ENCODE measurements at regions not wholly inside any gene's neighbourhood (a gene's known extent, or its start where the extent isn't known, plus 50 kb on each side); places are given as distances from the start of the nearest gene placed in this dataset.

DNA sequence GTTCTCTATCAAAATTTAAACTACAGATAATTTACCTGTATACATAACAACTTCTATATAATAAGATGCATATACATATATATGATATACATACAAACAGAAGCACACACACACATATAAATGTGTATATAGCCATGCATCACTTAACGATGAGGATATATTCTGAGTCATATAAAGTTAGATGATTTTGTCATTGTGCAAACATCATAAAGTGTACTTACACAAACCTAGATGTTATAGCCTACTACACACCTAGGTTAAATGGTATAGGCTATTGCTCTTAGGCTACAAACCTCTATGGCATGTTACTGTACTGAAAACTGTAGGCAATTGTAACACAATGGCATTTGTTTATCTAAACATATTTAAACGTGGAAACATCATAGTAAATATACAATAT is 937.6 kb upstream of the KCND2 start:
- 13% methylated on average over 2 of the region's 2 CpGs for WGBS (ENCODE audit: insufficient coverage, insufficient replicate concordance, low lambda C conversion rate, missing lambda C conversion rate)
- ChIA-PET RAD21 (ENCODE audit: unreplicated experiment) (no interaction called here), POLR2A (no interaction called here), SMC1A (ENCODE audit: uncharacterized antibody, unreplicated experiment) (no interaction called here), CTCF (no interaction called here)
- Histone ChIP-seq H3K27ac (ENCODE audit: control insufficient read depth, insufficient read depth) (no peak overlapping the region), H2AFZ (ENCODE audit: control insufficient read depth, low read depth, low read length) (no peak overlapping the region), H4K20me1 (ENCODE audit: control insufficient read depth, insufficient read depth) (no peaks in the 10 kb centered on the region), H3K4me1 (ENCODE audit: control insufficient read depth, insufficient read depth, low read length) (no peaks in the 10 kb centered on the region), H3K9me3 (replicated peaks; ENCODE audit: control insufficient read depth, insufficient read depth, low read length) (no peaks in the 10 kb centered on the region), H3K36me3 (ENCODE audit: control insufficient read depth in 2 of 2, insufficient read depth in 2 of 2, low read length in 1 of 2) (no peaks in the 10 kb centered on the region), H3K27me3 (replicated peaks in 1 of 2; ENCODE audit: control insufficient read depth in 2 of 2, insufficient read depth in 2 of 2, low read length in 1 of 2) (no peaks in the 10 kb centered on the region), H3K9ac (ENCODE audit: control insufficient read depth, insufficient read depth, low read length) (no peak overlapping the region), H3K4me3 (no peak overlapping the region), H3K79me2 (ENCODE audit: control insufficient read depth, insufficient read depth, low read length) (no peaks in the 10 kb centered on the region), H3K4me2 (ENCODE audit: control insufficient read depth, insufficient read depth) (no peak overlapping the region)
- TF ChIP-seq RAD51 (IDR thresholded peaks at IDR 0.05) (no peak), TBL1XR1 (IDR thresholded peaks at IDR 0.05; ENCODE audit: low read depth, low read length) (no peak)
- TF ChIP-seq, protein P1, sequence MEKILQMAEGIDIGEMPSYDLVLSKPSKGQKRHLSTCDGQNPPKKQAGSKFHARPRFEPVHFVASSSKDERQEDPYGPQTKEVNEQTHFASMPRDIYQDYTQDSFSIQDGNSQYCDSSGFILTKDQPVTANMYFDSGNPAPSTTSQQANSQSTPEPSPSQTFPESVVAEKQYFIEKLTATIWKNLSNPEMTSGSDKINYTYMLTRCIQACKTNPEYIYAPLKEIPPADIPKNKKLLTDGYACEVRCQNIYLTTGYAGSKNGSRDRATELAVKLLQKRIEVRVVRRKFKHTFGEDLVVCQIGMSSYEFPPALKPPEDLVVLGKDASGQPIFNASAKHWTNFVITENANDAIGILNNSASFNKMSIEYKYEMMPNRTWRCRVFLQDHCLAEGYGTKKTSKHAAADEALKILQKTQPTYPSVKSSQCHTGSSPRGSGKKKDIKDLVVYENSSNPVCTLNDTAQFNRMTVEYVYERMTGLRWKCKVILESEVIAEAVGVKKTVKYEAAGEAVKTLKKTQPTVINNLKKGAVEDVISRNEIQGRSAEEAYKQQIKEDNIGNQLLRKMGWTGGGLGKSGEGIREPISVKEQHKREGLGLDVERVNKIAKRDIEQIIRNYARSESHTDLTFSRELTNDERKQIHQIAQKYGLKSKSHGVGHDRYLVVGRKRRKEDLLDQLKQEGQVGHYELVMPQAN (conservative IDR thresholded peaks at IDR 0.05), result no peak
- in situ Hi-C loops (cut with MboI) (no loop called here), intact Hi-C loops (cut with micrococcal nuclease; ENCODE audit: unreplicated experiment) (no loop called here)
- DNase-seq (ENCODE audit: low read depth, low spot score) (no peak), FAIRE-seq (no peak), ATAC-seq (no peak)
- no TSS peak for BruUV-seq (replicated peaks)

DNA sequence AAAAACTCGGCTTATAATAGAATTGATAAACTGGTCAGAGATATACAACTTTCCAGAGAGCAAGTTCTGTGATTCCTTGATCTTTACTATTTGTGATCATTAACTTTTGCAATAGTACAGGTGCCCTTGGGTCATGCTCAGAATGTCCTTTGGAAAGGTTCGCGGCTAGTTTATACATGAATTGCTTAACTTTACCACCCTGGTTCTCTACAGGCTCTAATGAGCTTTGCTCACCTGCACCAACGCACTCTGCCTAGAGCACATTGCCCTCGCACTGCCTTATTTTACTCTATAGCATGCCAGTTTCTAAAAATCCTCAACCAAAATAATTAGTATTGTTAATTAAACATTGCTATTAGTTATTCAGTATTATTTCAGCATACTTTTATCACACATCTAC is 931.2 kb upstream of the KCND2 start:
- Histone ChIP-seq H4K20me1 (ENCODE audit: control insufficient read depth, insufficient read depth) (no peaks in the 10 kb centered on the region), H3K27me3 (replicated peaks in 1 of 2; ENCODE audit: control insufficient read depth in 2 of 2, insufficient read depth in 2 of 2, low read length in 1 of 2) (no peaks in the 10 kb centered on the region), H3K4me2 (ENCODE audit: control insufficient read depth, insufficient read depth) (no peak overlapping the region), H2AFZ (ENCODE audit: control insufficient read depth, low read depth, low read length) (no peak overlapping the region), H3K4me1 (ENCODE audit: control insufficient read depth, insufficient read depth, low read length) (no peaks in the 10 kb centered on the region), H3K9me3 (replicated peaks; ENCODE audit: control insufficient read depth, insufficient read depth, low read length) (no peaks in the 10 kb centered on the region), H3K36me3 (ENCODE audit: control insufficient read depth in 2 of 2, insufficient read depth in 2 of 2, low read length in 1 of 2) (no peaks in the 10 kb centered on the region), H3K79me2 (ENCODE audit: control insufficient read depth, insufficient read depth, low read length) (no peaks in the 10 kb centered on the region), H3K27ac (ENCODE audit: control insufficient read depth, insufficient read depth) (no peak overlapping the region), H3K4me3 (no peak overlapping the region), H3K9ac (ENCODE audit: control insufficient read depth, insufficient read depth, low read length) (no peak overlapping the region)
- 65% methylated on average over 5 of the region's 5 CpGs for WGBS (ENCODE audit: insufficient coverage, insufficient replicate concordance, low lambda C conversion rate, missing lambda C conversion rate)
- DNase-seq (ENCODE audit: low read depth, low spot score), result no peak
- SMC1A ChIA-PET (ENCODE audit: uncharacterized antibody, unreplicated experiment), result no interaction called here
- CTCF ChIA-PET, result no interaction called here
- FAIRE-seq, result no peak
- no TSS peak for BruUV-seq (replicated peaks)
- in situ Hi-C loops (cut with MboI) (no loop called here), intact Hi-C loops (cut with micrococcal nuclease; ENCODE audit: unreplicated experiment) (no loop called here)
- RAD21 ChIA-PET (ENCODE audit: unreplicated experiment), result no interaction called here
- ATAC-seq, result no peak
- POLR2A ChIA-PET, result interaction anchor here (0.7 kb wide), 1 partner anchor 769 kb away, joined by 4 read pairs; no protein-coding TSS in a partner anchor
- TF ChIP-seq IKZF1 (conservative IDR thresholded peaks at IDR 0.05) (no peak), ZNF24 (IDR thresholded peaks at IDR 0.05) (no peak), YY1 (IDR thresholded peaks at IDR 0.05; ENCODE audit: low read depth, low read length) (no peak)
- TF ChIP-seq, protein P2, sequence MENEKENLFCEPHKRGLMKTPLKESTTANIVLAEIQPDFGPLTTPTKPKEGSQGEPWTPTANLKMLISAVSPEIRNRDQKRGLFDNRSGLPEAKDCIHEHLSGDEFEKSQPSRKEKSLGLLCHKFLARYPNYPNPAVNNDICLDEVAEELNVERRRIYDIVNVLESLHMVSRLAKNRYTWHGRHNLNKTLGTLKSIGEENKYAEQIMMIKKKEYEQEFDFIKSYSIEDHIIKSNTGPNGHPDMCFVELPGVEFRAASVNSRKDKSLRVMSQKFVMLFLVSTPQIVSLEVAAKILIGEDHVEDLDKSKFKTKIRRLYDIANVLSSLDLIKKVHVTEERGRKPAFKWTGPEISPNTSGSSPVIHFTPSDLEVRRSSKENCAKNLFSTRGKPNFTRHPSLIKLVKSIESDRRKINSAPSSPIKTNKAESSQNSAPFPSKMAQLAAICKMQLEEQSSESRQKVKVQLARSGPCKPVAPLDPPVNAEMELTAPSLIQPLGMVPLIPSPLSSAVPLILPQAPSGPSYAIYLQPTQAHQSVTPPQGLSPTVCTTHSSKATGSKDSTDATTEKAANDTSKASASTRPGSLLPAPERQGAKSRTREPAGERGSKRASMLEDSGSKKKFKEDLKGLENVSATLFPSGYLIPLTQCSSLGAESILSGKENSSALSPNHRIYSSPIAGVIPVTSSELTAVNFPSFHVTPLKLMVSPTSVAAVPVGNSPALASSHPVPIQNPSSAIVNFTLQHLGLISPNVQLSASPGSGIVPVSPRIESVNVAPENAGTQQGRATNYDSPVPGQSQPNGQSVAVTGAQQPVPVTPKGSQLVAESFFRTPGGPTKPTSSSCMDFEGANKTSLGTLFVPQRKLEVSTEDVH (IDR thresholded peaks at IDR 0.05; ENCODE audit: low read depth, partially characterized antibody), result no peak
- TF ChIP-seq, protein P3, sequence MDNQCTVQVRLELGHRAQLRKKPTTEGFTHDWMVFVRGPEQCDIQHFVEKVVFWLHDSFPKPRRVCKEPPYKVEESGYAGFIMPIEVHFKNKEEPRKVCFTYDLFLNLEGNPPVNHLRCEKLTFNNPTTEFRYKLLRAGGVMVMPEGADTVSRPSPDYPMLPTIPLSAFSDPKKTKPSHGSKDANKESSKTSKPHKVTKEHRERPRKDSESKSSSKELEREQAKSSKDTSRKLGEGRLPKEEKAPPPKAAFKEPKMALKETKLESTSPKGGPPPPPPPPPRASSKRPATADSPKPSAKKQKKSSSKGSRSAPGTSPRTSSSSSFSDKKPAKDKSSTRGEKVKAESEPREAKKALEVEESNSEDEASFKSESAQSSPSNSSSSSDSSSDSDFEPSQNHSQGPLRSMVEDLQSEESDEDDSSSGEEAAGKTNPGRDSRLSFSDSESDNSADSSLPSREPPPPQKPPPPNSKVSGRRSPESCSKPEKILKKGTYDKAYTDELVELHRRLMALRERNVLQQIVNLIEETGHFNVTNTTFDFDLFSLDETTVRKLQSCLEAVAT (IDR thresholded peaks at IDR 0.05), result no peak
- TF ChIP-seq, protein P4, sequence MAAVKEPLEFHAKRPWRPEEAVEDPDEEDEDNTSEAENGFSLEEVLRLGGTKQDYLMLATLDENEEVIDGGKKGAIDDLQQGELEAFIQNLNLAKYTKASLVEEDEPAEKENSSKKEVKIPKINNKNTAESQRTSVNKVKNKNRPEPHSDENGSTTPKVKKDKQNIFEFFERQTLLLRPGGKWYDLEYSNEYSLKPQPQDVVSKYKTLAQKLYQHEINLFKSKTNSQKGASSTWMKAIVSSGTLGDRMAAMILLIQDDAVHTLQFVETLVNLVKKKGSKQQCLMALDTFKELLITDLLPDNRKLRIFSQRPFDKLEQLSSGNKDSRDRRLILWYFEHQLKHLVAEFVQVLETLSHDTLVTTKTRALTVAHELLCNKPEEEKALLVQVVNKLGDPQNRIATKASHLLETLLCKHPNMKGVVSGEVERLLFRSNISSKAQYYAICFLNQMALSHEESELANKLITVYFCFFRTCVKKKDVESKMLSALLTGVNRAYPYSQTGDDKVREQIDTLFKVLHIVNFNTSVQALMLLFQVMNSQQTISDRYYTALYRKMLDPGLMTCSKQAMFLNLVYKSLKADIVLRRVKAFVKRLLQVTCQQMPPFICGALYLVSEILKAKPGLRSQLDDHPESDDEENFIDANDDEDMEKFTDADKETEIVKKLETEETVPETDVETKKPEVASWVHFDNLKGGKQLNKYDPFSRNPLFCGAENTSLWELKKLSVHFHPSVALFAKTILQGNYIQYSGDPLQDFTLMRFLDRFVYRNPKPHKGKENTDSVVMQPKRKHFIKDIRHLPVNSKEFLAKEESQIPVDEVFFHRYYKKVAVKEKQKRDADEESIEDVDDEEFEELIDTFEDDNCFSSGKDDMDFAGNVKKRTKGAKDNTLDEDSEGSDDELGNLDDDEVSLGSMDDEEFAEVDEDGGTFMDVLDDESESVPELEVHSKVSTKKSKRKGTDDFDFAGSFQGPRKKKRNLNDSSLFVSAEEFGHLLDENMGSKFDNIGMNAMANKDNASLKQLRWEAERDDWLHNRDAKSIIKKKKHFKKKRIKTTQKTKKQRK (IDR thresholded peaks at IDR 0.05; ENCODE audit: low read depth, low read length), result no peak
